HTR-8/SVneo (cell line): ENCODE measurements at regions not wholly inside any gene's neighbourhood (a gene's known extent, or its start where the extent isn't known, plus 50 kb on each side); places are given as distances from the start of the nearest gene placed in this dataset.

Experiments
- DNase-seq: peaks from one replicate; pipeline ENCODE4 v3.0.0; 2011; ENCODE audit warnings: low spot score, mixed read lengths; ENCODE audit not compliant: insufficient read length
- FAIRE-seq: peaks from 2 replicates; lab custom pipeline; 2011; peaks lifted over from hg19 to GRCh38; lab: Jason Lieb, UNC

DNA sequence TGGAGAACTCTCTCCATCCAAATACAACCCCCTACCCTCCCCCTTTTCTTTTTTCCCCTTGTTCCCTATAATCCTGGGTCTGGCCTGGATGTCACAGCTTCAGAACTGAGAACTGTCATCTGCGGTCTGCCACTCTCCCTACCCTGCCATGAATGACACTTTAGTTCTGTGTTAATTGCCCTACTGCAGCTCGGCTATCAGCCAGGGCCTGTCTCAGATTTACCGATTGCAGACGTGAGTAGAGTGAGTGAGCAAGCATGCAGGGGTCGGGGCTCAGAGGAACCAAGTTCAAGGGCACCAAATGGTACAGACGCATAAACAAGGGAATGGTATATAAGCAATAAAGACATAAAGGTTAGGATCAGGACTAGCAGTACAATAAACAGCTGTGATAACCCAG, 967.8 kb downstream of the BCL11A start:
- no peak for FAIRE-seq
- no peak for DNase-seq

GRCh38 chr2:59584958-59585357, 968.5 kb downstream of the BCL11A start:
- FAIRE-seq (no peak), DNase-seq (no peak)

DNA sequence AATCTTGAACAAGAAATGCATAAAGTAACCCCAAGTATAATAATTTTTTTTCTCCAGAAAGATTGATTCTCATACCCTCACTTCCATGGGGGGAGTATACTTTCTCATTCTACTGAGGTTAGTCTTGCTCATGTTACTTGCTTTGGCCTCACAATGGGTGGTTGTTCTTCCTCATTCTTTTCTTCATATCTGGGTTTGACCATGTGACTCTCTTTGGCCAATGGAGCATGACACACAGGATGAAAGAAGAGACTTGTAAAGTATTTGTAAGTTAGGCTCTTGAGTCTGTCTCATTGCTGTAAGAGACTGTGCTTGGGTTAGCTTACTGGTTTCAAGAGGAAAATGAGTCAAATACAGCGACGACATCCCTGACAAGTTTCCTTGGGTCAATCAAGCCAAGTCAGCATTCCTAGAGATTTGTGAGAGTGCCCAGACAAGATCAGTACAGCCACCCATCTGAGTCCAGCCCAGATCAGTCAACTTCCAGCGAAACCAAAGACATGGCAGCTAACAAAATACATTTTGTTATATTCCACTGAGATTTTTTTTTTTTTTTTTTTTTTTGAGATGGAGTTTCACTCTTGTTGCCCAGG, 970.2 kb downstream of the BCL11A start:
- FAIRE-seq = no peak
- DNase-seq = no peak

- FAIRE-seq = no peak
- no peak for DNase-seq
Measured at GRCh38 chr2:59578349-59578748, 975.1 kb downstream of the BCL11A start.

DNA sequence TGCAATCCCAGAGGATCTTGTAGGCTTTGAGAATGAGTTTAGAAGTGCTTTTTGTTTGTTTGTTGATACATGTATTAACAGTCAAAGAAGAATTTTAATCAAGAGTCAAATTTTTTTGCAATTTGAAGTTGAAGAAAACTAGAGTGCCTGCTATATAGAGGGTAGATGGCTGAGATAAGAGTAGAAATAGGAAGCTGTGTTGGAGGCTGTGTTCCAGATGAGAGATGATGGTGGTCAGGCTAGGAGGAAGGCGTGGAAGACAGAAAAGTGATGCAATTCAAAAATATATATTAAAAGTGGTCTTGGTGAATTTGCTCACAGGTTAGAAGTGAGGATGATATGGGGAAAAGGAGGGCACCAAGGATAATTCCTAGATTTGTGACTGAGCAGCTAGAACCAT, 978.3 kb downstream of the BCL11A start:
- DNase-seq (no peak), FAIRE-seq (no peak)

DNA sequence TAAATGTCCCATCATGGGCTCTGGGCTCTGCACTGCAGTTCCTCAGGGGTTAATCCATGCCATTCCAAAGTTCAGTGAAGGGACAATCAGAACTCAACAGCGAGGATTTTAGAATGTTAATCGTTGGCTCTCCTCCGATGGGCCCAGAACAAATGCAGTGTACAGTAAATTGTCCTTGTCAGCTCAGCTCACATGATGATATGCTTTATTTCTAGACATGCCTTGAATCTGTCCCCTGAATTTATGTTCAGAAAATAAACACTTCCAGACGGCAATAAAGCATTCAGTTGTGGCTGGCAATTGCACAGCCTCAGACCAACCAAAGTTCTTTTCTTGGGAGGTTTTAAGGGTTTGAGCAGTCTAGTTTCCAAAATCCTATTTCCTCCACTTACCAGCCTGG, 981.2 kb downstream of the BCL11A start:
- DNase-seq = no peak

GRCh38 chr2:59570818-59571217, 982.6 kb downstream of the BCL11A start:
- FAIRE-seq = no peak

More for the DNA sequence above, 981.2 kb downstream of the BCL11A start:
- no peak for FAIRE-seq

GRCh38 chr2:59569124-59569523, 984.3 kb downstream of the BCL11A start:
- no peak for FAIRE-seq
- DNase-seq = no peak

More at GRCh38 chr2:59570818-59571217, 982.6 kb downstream of the BCL11A start:
- DNase-seq = no peak

- no peak for DNase-seq
- no peak for FAIRE-seq
Measured at GRCh38 chr2:59568461-59568860, 985.0 kb downstream of the BCL11A start.

GRCh38 chr2:59567151-59567550, 986.3 kb downstream of the BCL11A start:
- DNase-seq = no peak

GRCh38 chr2:59566739-59567138, 986.7 kb downstream of the BCL11A start:
- DNase-seq = no peak
- FAIRE-seq = no peak

More at GRCh38 chr2:59567151-59567550, 986.3 kb downstream of the BCL11A start:
- FAIRE-seq = no peak

- no peak for FAIRE-seq
- no peak for DNase-seq
Measured at GRCh38 chr2:59561281-59561680, 992.2 kb downstream of the BCL11A start.

- FAIRE-seq (no peak), DNase-seq (no peak)
Measured at GRCh38 chr2:59560769-59561168, 992.7 kb downstream of the BCL11A start.

- FAIRE-seq = no peak
- DNase-seq = no peak
Measured at GRCh38 chr2:59540864-59541263, 1012.6 kb downstream of the BCL11A start.

DNA sequence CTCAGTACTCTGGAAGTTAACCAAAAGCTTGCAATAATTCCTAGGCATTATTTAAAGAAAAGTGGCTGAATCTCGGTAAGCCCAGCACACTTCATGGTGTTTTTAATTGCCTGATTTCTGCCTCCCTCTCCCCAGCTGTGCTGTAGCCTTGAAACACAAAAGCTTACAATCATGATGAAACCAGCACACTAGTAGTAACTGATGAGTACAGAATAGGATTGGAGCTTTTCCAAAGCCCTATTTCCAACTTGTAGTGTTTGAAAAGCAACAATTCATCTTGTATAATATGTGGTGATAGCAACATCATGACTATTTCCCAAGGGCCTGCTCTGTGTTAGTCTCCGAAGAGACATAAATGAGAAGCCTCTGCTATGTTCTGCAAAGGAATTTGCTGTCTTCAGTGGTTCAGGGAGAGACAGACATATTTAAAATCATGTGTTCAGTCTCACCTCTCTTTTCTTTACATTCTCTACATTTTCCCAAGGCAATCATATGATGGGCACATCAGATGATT, 1015.0 kb downstream of the BCL11A start:
- FAIRE-seq = no peak
- no peak for DNase-seq

GRCh38 chr2:59532808-59533207, 1020.6 kb downstream of the BCL11A start:
- DNase-seq = no peak
- no peak for FAIRE-seq

GRCh38 chr2:59530258-59530657, 1023.2 kb downstream of the BCL11A start:
- no peak for FAIRE-seq
- DNase-seq = no peak

DNA sequence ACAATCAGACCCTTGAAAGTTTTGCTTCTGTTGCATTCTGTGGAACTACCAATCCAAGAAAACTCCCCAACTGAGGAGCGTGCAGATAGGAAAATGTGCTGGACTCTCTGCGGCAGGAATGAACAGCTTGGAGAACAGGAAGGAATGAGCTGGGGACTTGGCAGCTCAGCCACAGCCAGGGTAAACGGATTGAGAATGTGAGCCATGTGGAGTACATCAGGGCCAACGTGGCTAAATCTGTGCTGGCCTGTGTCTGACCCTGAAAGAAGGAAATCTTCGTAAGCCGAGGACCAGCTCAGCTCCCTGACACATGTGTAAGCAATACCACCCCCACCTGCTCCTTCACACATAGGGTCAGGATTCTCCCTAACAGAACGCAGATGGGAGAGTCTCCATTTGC, 1023.7 kb downstream of the BCL11A start:
- DNase-seq (no peak), FAIRE-seq (no peak)

GRCh38 chr2:59528525-59528924, 1024.9 kb downstream of the BCL11A start:
- DNase-seq = no peak
- no peak for FAIRE-seq

DNA sequence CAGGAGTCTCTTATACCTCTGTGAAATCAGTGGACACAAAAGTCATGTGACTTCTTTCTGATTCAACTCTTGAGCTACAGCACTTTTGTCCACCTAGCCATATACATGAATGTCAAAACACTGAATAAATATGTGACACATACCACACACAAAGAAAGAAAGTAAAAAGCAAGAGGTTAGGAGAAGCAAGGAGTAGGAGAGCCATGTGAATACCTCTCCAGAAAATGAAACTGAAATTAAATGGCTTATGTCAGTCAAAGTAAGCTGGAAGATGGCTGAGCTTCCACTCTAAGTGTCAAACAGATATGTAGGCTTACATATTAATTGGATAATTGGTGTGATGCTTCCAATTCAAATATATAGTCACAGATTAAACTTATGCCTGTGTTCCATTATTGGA, 1050.5 kb downstream of the BCL11A start:
- FAIRE-seq = no peak
- no peak for DNase-seq

DNA sequence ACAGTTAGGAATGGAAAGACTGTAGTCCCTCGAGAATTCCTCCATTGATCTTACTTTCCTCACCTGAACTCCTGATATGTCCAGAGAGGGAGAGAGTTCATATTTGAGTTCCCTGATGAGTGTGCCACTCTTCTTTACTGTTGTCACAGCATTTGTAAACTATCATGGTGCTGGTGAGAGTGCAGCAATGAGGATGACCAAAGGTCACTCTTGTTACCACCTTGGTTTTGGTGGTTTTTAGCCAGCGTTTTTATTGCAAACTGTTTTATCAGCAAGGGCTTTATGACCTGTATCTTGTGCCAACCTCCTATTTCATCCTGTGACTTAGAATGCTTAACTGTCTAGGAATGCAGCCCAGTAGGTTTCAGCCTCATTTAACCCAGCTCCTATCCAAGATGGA, 1062.5 kb downstream of the BCL11A start:
- no peak for FAIRE-seq
- DNase-seq = no peak

DNA sequence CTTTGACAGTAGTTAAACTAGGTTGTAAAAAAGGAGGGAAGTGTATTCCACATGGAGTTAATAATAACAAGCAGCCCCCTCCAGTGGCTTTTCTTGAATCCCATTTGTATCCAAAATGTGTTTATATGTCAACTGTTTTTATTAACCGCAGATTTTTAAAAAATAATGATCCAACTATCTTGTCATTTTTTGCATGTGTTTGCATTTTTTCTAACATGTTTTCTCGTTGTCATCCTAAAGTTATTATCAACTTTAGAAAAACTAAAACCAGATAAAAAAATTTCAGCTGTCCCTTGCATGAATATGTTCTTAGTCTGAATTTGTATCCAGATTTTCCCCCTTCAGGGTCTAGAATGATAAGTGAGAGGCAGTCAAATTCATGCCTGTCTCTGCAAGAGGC, 1063.3 kb downstream of the BCL11A start:
- DNase-seq (no peak), FAIRE-seq (no peak)
